ENCODE measurements at regions not wholly inside any gene's neighbourhood (a gene's known extent, or its start where the extent isn't known, plus 50 kb on each side); places are given as distances from the start of the nearest gene placed in this dataset.

GRCh38 chr2:189306525-189306924 lies 127.0 kb upstream of the COL5A2 start:
- TF ChIP-seq POLR2AphosphoS5 (IDR thresholded peaks at IDR 0.05; ENCODE audit: low read depth, low read length) (no peak), CTCF (IDR thresholded peaks at IDR 0.05) (no peak), REST (IDR thresholded peaks at IDR 0.05; ENCODE audit: insufficient read depth in 1 of 2, low read depth in 2 of 2, low read length in 1 of 2) (no peak), SIN3A (IDR thresholded peaks at IDR 0.05; ENCODE audit: borderline replicate concordance, insufficient read depth, low read depth, low read length) (no peak)

All from Panc1 (cell line).